Muscle of back (tissue), 3 donors: ENCODE measurements at regions not wholly inside any gene's neighbourhood (a gene's known extent, or its start where the extent isn't known, plus 50 kb on each side); places are given as distances from the start of the nearest gene placed in this dataset.
"Not testable (repeated sequence)": the region's sequence is repeated elsewhere in the genome, so short reads cannot be mapped to it uniquely, and the experiment has no call there.

Experiments used
- DNase-seq, 3 donors: peaks; one replicate each; pipeline versions ENCODE4 v3.0.0 to v3.0.0-alpha.2; 2013

- no peak for DNase-seq
Measured at GRCh38 chr13:79621449-79621848, 140.5 kb downstream of the NDFIP2 start.

GRCh38 chr13:79614250-79614918 lies 133.4 kb downstream of the NDFIP2 start:
- no peak for DNase-seq

GRCh38 chr13:79612604-79613003 lies 131.6 kb downstream of the NDFIP2 start:
- no peak for DNase-seq

DNA sequence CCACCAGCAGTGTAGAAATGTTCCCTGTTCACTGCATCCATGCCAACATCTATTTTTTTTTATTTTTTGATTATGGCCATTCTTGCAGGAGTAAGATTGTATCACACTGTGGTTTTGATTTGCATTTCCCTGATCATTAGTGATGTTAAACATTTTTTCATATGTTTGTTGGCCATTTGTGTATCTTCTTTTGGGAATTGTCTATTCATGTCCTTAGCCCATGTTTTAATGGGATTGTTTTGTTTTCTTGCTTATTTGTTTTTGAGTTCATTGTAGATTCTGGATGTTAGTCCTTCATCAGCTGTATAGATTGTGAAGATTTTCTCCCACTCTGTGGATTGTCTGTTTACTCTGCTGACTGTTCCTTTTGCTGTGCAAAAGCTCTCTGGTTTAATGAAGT lies 126.9 kb downstream of the NDFIP2 start:
- not testable (repeated sequence) for DNase-seq
